Sigmoid colon (tissue), 6 donors: ENCODE measurements at regions not wholly inside any gene's neighbourhood (a gene's known extent, or its start where the extent isn't known, plus 50 kb on each side); places are given as distances from the start of the nearest gene placed in this dataset.

Experiments used
- DNase-seq: peaks from one replicate; pipeline ENCODE4 v3.0.0-alpha.2; 2019
- H3K27ac ChIP-seq, 4 donors: fragments of 200-600 bp; sonication (generic); one replicate each; pipeline ENCODE4 v1.5.1; 2016 to 2019; ENCODE audit warnings: mild to moderate bottlenecking in 1 of 4
- H3K27me3 ChIP-seq, 3 donors: fragments of 200-600 bp; sonication (generic); one replicate each; pipeline ENCODE4 v1.5.1; 2019; ENCODE audit warnings: mild to moderate bottlenecking in 1 of 3
- H3K36me3 ChIP-seq, 4 donors: fragments of 200-600 bp; sonication (generic); one replicate each; pipeline ENCODE4 v1.5.1; 2016 to 2019
- H3K4me1 ChIP-seq, 4 donors: fragments of 200-600 bp; sonication (generic); one replicate each; pipeline ENCODE4 v1.5.1; 2017 to 2019
- H3K4me3 ChIP-seq, 4 donors: fragments of 200-600 bp; sonication (generic); one replicate each; pipeline ENCODE4 v1.5.1; 2017 to 2019; ENCODE audit warnings: mild to moderate bottlenecking in 2 of 4, moderate library complexity in 1 of 4
- H3K9me3 ChIP-seq, 4 donors: fragments of 200-600 bp in 3 of 4; sonication (generic) in 3 of 4; one replicate each; pipeline versions ENCODE4 v1.5.1 to v1.6.1; 2013 to 2019
- EP300 ChIP-seq, 4 donors: sonication (generic); formaldehyde crosslinking; IDR thresholded peaks; one replicate each; pipeline ENCODE4 v1.6.1; 2017; ENCODE audit warnings: antibody characterized with exemption in 4 of 4
- POLR2A ChIP-seq, 2 donors: fragments of 450-650 bp; IDR thresholded peaks; one replicate each; pipeline ENCODE4 v1.6.1; 2016; ENCODE audit warnings: antibody characterized with exemption in 2 of 2, mild to moderate bottlenecking in 2 of 2, moderate library complexity in 2 of 2
- POLR2AphosphoS5 ChIP-seq, 4 donors: sonication (generic); formaldehyde crosslinking; IDR thresholded peaks; one replicate each; pipeline ENCODE4 v1.6.1; 2017; ENCODE audit warnings: antibody characterized with exemption in 4 of 4
- WGBS, 2 donors: extraction: QIAGEN DNeasy Blood & Tissue Kit; methylation state at CpG; one replicate each; pipeline ENCODE4 v1.1.7; 2013; 5-methylcytosine and 5-hydroxymethylcytosine counted together
- intact Hi-C: fragments of 100-400 bp; cut with DNase I; formaldehyde crosslinking; loops from one replicate; pipeline ENCODE4 v1.15.1; 2023
- TF ChIP-seq, protein P1 (sequence below), 4 experiments: fragments of 450-650 bp in 3 of 4; fragments of 200-600 bp in 1 of 4; IDR thresholded peaks; one replicate each; pipeline ENCODE4 v1.5.1; 2016 to 2019; ENCODE audit warnings: antibody characterized with exemption in 4 of 4, mild to moderate bottlenecking in 3 of 4, moderate library complexity in 2 of 4
- donor health status: healthy with polysubstance abuse.
- donor health status: healthy.

DNA sequence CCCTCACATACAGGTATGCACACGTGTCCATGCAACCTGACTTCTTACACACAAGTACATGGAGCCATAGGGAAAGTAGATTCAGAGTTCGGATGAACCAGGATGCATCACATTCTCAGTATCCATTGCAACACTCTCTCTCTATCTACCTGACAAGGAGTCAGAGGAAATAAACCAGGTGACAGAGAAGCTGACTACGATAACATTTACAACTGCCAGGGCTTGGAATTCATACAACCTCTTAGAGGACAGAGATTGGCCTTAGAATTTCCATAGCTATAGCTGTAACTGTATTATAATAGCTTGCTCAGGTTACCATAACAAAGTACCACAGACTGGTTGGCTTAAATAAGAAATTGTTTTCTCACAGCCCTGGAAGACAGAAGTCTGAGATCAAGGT is 116.9 kb upstream of the PALMD start:
- H3K4me1 ChIP-seq, result no peaks in the 10 kb centered on the region
- no peak overlapping the region for H3K27ac ChIP-seq
- intact Hi-C loops, result no loop called here
- TF ChIP-seq POLR2A (IDR thresholded peaks at IDR 0.05) (no peak), POLR2AphosphoS5 (IDR thresholded peaks at IDR 0.05) (no peak), EP300 (IDR thresholded peaks at IDR 0.05) (no peak)
- TF ChIP-seq, protein P1, sequence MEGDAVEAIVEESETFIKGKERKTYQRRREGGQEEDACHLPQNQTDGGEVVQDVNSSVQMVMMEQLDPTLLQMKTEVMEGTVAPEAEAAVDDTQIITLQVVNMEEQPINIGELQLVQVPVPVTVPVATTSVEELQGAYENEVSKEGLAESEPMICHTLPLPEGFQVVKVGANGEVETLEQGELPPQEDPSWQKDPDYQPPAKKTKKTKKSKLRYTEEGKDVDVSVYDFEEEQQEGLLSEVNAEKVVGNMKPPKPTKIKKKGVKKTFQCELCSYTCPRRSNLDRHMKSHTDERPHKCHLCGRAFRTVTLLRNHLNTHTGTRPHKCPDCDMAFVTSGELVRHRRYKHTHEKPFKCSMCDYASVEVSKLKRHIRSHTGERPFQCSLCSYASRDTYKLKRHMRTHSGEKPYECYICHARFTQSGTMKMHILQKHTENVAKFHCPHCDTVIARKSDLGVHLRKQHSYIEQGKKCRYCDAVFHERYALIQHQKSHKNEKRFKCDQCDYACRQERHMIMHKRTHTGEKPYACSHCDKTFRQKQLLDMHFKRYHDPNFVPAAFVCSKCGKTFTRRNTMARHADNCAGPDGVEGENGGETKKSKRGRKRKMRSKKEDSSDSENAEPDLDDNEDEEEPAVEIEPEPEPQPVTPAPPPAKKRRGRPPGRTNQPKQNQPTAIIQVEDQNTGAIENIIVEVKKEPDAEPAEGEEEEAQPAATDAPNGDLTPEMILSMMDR (IDR thresholded peaks at IDR 0.05), result no peak
- no peaks in the 10 kb centered on the region for H3K36me3 ChIP-seq
- DNase-seq, result no peak
- H3K27me3 ChIP-seq, result no peaks in the 10 kb centered on the region
- no peaks in the 10 kb centered on the region for H3K9me3 ChIP-seq
- H3K4me3 ChIP-seq, result no peak overlapping the region
- WGBS, 2 donors, result 77 to 83% methylated on average over 3 of the region's 3 CpGs

DNA sequence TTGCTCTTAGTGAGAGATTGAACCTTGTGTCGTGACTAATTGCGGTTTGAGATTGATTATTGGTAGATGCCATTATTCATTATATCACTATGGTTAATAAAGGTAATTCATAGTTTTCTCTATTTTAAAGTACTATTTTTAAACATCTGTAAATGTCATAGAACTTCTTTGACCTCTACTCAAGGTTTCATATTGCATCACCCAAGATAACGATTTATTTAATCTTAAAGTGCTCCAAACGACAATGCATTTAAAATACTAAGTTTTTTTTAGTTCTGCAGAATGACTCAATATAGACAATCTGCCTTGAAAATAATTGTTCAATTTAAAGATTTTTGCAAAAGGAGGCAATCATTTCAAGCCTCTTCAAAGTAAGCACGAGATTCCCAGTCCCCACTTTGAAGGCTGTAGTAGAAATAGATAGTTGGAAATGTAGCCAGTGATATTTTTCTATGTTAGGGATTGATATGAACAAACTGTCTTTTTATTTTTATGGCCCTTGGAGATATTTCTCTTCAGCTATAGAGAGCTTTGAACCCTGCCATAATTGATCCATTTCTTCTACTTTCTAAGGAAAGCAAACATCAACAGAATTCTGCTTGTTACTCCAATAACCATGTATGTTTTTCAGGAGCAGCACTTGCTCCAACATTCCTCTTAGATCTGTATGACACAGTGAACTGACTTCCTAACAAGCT is 114.2 kb upstream of the PALMD start:
- 72 to 83% methylated on average over 5 of the region's 5 CpGs for WGBS, 2 donors
- Histone ChIP-seq H3K27ac (no peak overlapping the region), H3K27me3 (no peaks in the 10 kb centered on the region), H3K9me3 (no peaks in the 10 kb centered on the region), H3K4me3 (no peak overlapping the region), H3K36me3 (no peaks in the 10 kb centered on the region), H3K4me1 (no peaks in the 10 kb centered on the region)
- no peak for DNase-seq
- intact Hi-C loops, result no loop called here
- TF ChIP-seq POLR2AphosphoS5 (IDR thresholded peaks at IDR 0.05) (no peak), POLR2A (IDR thresholded peaks at IDR 0.05) (no peak), EP300 (IDR thresholded peaks at IDR 0.05) (no peak)

DNA sequence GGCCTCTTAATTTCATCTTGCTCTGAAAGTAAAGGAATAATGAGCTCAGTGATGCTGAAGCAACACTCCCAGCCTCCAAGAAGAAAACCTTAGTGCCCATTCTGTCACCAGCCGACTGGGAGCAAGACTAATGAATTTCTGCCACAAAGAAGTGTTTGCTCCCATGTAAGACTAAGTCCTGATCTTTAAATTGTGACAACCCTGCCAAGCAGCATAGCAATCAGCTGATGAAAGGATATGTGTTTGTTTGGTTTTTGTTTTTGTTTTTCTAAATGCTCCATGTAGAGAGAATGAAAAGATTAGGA is 113.7 kb upstream of the PALMD start:
- no peak overlapping the region for H3K4me3 ChIP-seq
- no peaks in the 10 kb centered on the region for H3K27me3 ChIP-seq
- no peaks in the 10 kb centered on the region for H3K36me3 ChIP-seq
- WGBS, 2 donors, result 59 to 65% methylated on average over 1 of the region's 1 CpG
- H3K4me1 ChIP-seq, result no peaks in the 10 kb centered on the region
- intact Hi-C loops, result no loop called here
- H3K9me3 ChIP-seq, result no peaks in the 10 kb centered on the region
- no peak overlapping the region for H3K27ac ChIP-seq
- DNase-seq, result no peak
- TF ChIP-seq, protein P1 (IDR thresholded peaks at IDR 0.05), result no peak
- no peak for TF ChIP-seq EP300 (IDR thresholded peaks at IDR 0.05)
- no peak for TF ChIP-seq POLR2A (IDR thresholded peaks at IDR 0.05)
- no peak for TF ChIP-seq POLR2AphosphoS5 (IDR thresholded peaks at IDR 0.05)

DNA sequence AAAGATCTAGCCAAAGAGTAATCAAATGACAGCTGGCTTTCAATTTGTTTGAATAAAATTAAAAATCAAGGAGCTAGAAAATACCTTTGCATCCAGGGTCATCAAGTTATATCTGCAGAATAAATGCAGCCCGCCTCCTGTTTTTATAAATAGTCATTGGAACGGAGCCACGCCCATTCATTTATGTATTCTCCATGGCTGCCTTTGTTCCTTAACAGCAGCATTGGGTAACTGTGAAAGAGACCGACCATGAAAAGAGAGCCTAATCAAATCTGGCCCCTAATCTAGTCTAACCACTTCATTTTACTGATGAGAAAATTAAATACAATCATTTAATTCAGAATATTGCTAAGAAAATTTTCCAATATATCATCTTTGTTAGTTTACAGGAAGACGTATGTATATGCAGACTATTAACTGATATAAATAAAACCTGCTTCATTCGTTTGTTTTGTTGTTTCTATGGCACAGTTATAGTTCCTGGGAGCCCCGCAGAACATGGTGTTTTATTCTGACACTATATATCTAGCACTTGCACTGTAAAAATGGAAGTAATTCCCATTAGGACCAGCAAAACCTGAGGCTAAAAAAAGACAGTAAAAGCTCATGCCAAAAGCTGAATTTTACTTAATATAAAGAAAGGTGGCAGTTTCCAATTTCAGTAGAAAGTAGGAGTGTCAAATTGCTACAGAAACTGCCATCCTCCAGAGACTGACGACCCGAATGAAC is 111.8 kb upstream of the PALMD start:
- H3K27me3 ChIP-seq, result no peaks in the 10 kb centered on the region
- no peak for DNase-seq
- H3K4me1 ChIP-seq, result no peaks in the 10 kb centered on the region
- no peaks in the 10 kb centered on the region for H3K9me3 ChIP-seq
- 61 to 73% methylated on average over 9 of the region's 9 CpGs for WGBS, 2 donors
- no peaks in the 10 kb centered on the region for H3K36me3 ChIP-seq
- TF ChIP-seq EP300 (IDR thresholded peaks at IDR 0.05) (no peak), POLR2AphosphoS5 (IDR thresholded peaks at IDR 0.05) (no peak), POLR2A (IDR thresholded peaks at IDR 0.05) (no peak)
- TF ChIP-seq, protein P1 (IDR thresholded peaks at IDR 0.05), result no peak
- H3K27ac ChIP-seq, result peak overlapping the region in 1 of 4 donors; percentile 39
- intact Hi-C loops, result no loop called here
- H3K4me3 ChIP-seq, result no peak overlapping the region

DNA sequence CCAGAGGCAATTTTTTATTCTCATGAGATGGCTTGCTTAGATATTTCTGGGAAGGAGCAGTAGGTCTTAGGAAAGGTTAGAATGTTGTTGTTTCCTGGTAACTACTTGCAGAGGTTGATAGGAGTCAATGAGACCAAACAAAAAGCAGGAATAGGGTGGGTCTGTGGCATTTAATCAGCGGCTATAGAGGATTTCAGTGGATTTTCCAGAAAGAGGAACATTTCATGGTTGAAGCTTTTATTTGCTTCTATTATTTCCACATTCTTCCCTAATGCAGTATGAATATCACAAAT is 111.3 kb upstream of the PALMD start:
- intact Hi-C loops, result no loop called here
- Histone ChIP-seq H3K9me3 (no peaks in the 10 kb centered on the region), H3K27ac (peak overlapping the region in 1 of 4 donors; percentile 39), H3K4me3 (no peak overlapping the region), H3K27me3 (no peaks in the 10 kb centered on the region), H3K36me3 (no peaks in the 10 kb centered on the region), H3K4me1 (no peaks in the 10 kb centered on the region)
- DNase-seq, result no peak
- no peak for TF ChIP-seq EP300 (IDR thresholded peaks at IDR 0.05)
- TF ChIP-seq, protein P1 (IDR thresholded peaks at IDR 0.05), result no peak
- TF ChIP-seq POLR2A (IDR thresholded peaks at IDR 0.05), result no peak
- no peak for TF ChIP-seq POLR2AphosphoS5 (IDR thresholded peaks at IDR 0.05)
- WGBS, 2 donors, result 54 to 64% methylated on average over 1 of the region's 1 CpG
